Limb (tissue), 2 donors: ENCODE measurements at regions not wholly inside any gene's neighbourhood (a gene's known extent, or its start where the extent isn't known, plus 50 kb on each side); places are given as distances from the start of the nearest gene placed in this dataset.

Source experiments
- DNase-seq, 2 donors: peaks; one replicate each; pipeline ENCODE4 v3.0.0-alpha.2; 2016; ENCODE audit errors: extremely low spot score in 2 of 2

- no peak for DNase-seq
Measured at GRCh38 chr17:31715446-31715845, 143.6 kb downstream of the COPRS start.

GRCh38 chr17:31704483-31704882 lies 154.6 kb downstream of the COPRS start:
- DNase-seq: no peak

GRCh38 chr17:31702041-31702440 lies 157.0 kb downstream of the COPRS start:
- no peak for DNase-seq

GRCh38 chr17:31700973-31701372 lies 158.1 kb downstream of the COPRS start:
- DNase-seq: no peak

GRCh38 chr17:31699886-31700285 lies 159.2 kb downstream of the COPRS start:
- DNase-seq: no peak

GRCh38 chr17:31699281-31699680 lies 159.8 kb downstream of the COPRS start:
- DNase-seq: no peak

- no peak for DNase-seq
Measured at GRCh38 chr17:31698751-31699150, 160.3 kb downstream of the COPRS start.

GRCh38 chr17:31697838-31698237 lies 161.2 kb downstream of the COPRS start:
- no peak for DNase-seq

GRCh38 chr17:31696703-31697325 lies 162.2 kb downstream of the COPRS start:
- no peak for DNase-seq

GRCh38 chr17:31696184-31696602 lies 162.9 kb downstream of the COPRS start:
- peak; percentile 81 to 82 for DNase-seq

- no peak for DNase-seq
Measured at GRCh38 chr17:31695456-31696090, 163.5 kb downstream of the COPRS start.

- no peak for DNase-seq
Measured at GRCh38 chr17:31693433-31694220, 165.4 kb downstream of the COPRS start.

GRCh38 chr17:31692632-31693031 lies 166.4 kb downstream of the COPRS start:
- DNase-seq: no peak

GRCh38 chr17:31692027-31692426 lies 167.0 kb downstream of the COPRS start:
- no peak for DNase-seq

GRCh38 chr17:31691251-31691905 lies 167.7 kb downstream of the COPRS start:
- no peak for DNase-seq

GRCh38 chr17:31690151-31690551 lies 168.9 kb downstream of the COPRS start:
- no peak for DNase-seq

- DNase-seq: no peak
Measured at GRCh38 chr17:31688701-31689100, 170.3 kb downstream of the COPRS start.

GRCh38 chr17:31687505-31688126 lies 171.4 kb downstream of the COPRS start:
- DNase-seq: no peak

- no peak for DNase-seq
Measured at GRCh38 chr17:31686495-31686894, 172.5 kb downstream of the COPRS start.

- DNase-seq: no peak
Measured at GRCh38 chr17:31684901-31685300, 174.1 kb downstream of the COPRS start.

GRCh38 chr17:31680126-31680525 lies 178.9 kb downstream of the COPRS start:
- DNase-seq: no peak

- no peak for DNase-seq
Measured at GRCh38 chr17:31679667-31680066, 179.4 kb downstream of the COPRS start.
